OCI-LY3 (cell line): ENCODE measurements at regions not wholly inside any gene's neighbourhood (a gene's known extent, or its start where the extent isn't known, plus 50 kb on each side); places are given as distances from the start of the nearest gene placed in this dataset.
"Not testable (repeated sequence)": the region's sequence is repeated elsewhere in the genome, so short reads cannot be mapped to it uniquely, and the experiment has no call there.

ENCODE experiments used
- H2AFZ ChIP-seq: fragments of 200-600, 300-600 bp; shearing (Covaris generic); 2 replicates; pipeline ENCODE4 v1.6.0; 2014; ENCODE audit warnings: antibody characterized with exemption, low read depth, low read length
- H3K27ac ChIP-seq: fragments of 200-600, 300-600 bp; sonication (generic); 2 replicates; pipeline ENCODE4 v1.5.1; 2014; ENCODE audit warnings: mild to moderate bottlenecking, low read length, moderate library complexity, mixed read lengths
- H3K27me3 ChIP-seq: fragments of 200-600, 300-600 bp; sonication (generic); 2 replicates; pipeline ENCODE4 v1.6.1; 2014; ENCODE audit warnings: low read depth, low read length, mixed read lengths
- H3K36me3 ChIP-seq: fragments of 200-600, 300-600 bp; sonication (generic); replicated peaks from 2 replicates; pipeline ENCODE3; 2014; ENCODE audit warnings: low read depth, low read length, mixed read lengths
- H3K4me1 ChIP-seq: fragments of 300-600, 200-600 bp; sonication (generic); 2 replicates; pipeline ENCODE4 v1.6.1; 2014; ENCODE audit warnings: low read length, mixed read lengths
- H3K4me2 ChIP-seq: fragments of 200-600, 300-600 bp; sonication (generic); 2 replicates; pipeline ENCODE4 v1.6.1; 2014; ENCODE audit warnings: low read length, mixed read lengths
- H3K4me3 ChIP-seq: fragments of 300-600, 200-600 bp; sonication (generic); 2 replicates; pipeline ENCODE4 v1.5.1; 2014; ENCODE audit warnings: antibody characterized with exemption, mild to moderate bottlenecking, low read length, moderate library complexity
- H3K79me2 ChIP-seq: fragments of 300-600, 200-600 bp; shearing (Covaris generic); 2 replicates; pipeline ENCODE4 v1.6.1; 2014; ENCODE audit warnings: mild to moderate bottlenecking, low read length, mixed read lengths
- H3K9ac ChIP-seq: fragments of 300-600, 200-600 bp; shearing (Covaris generic); 2 replicates; pipeline ENCODE4 v1.6.0; 2014; ENCODE audit warnings: mild to moderate bottlenecking, low read length, moderate library complexity
- H3K9me3 ChIP-seq: fragments of 200-600, 300-600 bp; shearing (Covaris generic); 2 replicates; pipeline ENCODE4 v1.6.1; 2014; ENCODE audit warnings: low read length, mixed read lengths; ENCODE audit not compliant: insufficient read depth
- H4K20me1 ChIP-seq: fragments of 200-600, 300-600 bp; sonication (generic); 2 replicates; pipeline ENCODE4 v1.6.1; 2016; ENCODE audit warnings: low read length, mixed read lengths; ENCODE audit not compliant: insufficient read depth
- CTCF ChIP-seq: fragments of 200-600, 300-600 bp; sonication (generic); IDR thresholded peaks from 2 replicates; pipeline ENCODE4 v1.5.1; 2014; ENCODE audit warnings: antibody characterized with exemption, low read length, low read depth
- EZH2phosphoT487 ChIP-seq: fragments of 200-600 bp; shearing (Covaris generic); IDR thresholded peaks from 2 replicates; pipeline ENCODE4 v1.6.1; 2018; ENCODE audit warnings: antibody characterized with exemption, mixed run types, low read depth

- no peaks in the 10 kb centered on the region for H4K20me1 ChIP-seq
- H3K79me2 ChIP-seq: no peaks in the 10 kb centered on the region
- H3K4me2 ChIP-seq: no peak overlapping the region
- no peak overlapping the region for H3K4me3 ChIP-seq
- H3K27me3 ChIP-seq: no peaks in the 10 kb centered on the region
- H2AFZ ChIP-seq: no peak overlapping the region
- H3K9me3 ChIP-seq: no peaks in the 10 kb centered on the region
- no peak overlapping the region for H3K9ac ChIP-seq
- no peak overlapping the region for H3K27ac ChIP-seq
- H3K36me3 ChIP-seq: no peaks in the 10 kb centered on the region
- TF ChIP-seq CTCF (no peak), EZH2phosphoT487 (no peak)
- peaks cover 8% of the 10 kb centered on the region for H3K4me1 ChIP-seq
Observed at GRCh38 chr3:109869586-109869985, 532.2 kb upstream of the DPPA4 start.

- Histone ChIP-seq H3K4me3 (no peak overlapping the region), H4K20me1 (no peaks in the 10 kb centered on the region), H3K4me2 (no peak overlapping the region), H3K36me3 (no peaks in the 10 kb centered on the region), H3K27me3 (no peaks in the 10 kb centered on the region), H3K27ac (no peak overlapping the region), H3K79me2 (no peaks in the 10 kb centered on the region), H2AFZ (no peak overlapping the region), H3K4me1 (peaks cover 8% of the 10 kb centered on the region), H3K9ac (no peak overlapping the region), H3K9me3 (no peaks in the 10 kb centered on the region)
- TF ChIP-seq CTCF (no peak), EZH2phosphoT487 (no peak)
Observed at GRCh38 chr3:109874896-109875708, 537.8 kb upstream of the DPPA4 start.

- H3K4me3 ChIP-seq, H3K27ac ChIP-seq, H4K20me1 ChIP-seq, H2AFZ ChIP-seq, H3K79me2 ChIP-seq, H3K9me3 ChIP-seq, H3K4me1 ChIP-seq, H3K9ac ChIP-seq, H3K36me3 ChIP-seq, H3K4me2 ChIP-seq, H3K27me3 ChIP-seq: not testable (repeated sequence)
Observed at GRCh38 chr3:109877616-109878015, 540.3 kb upstream of the DPPA4 start.

- Histone ChIP-seq H3K79me2 (no peaks in the 10 kb centered on the region), H3K4me2 (no peak overlapping the region), H3K27ac (no peak overlapping the region), H3K4me3 (no peak overlapping the region), H2AFZ (no peak overlapping the region), H4K20me1 (no peaks in the 10 kb centered on the region), H3K36me3 (no peaks in the 10 kb centered on the region), H3K9ac (no peak overlapping the region), H3K4me1 (peaks cover 3% of the 10 kb centered on the region), H3K9me3 (no peaks in the 10 kb centered on the region), H3K27me3 (no peaks in the 10 kb centered on the region)
- TF ChIP-seq CTCF (no peak), EZH2phosphoT487 (no peak)
Observed at GRCh38 chr3:109882144-109882543, 544.8 kb upstream of the DPPA4 start.
